Body of pancreas (tissue), 4 donors: ENCODE measurements at regions not wholly inside any gene's neighbourhood (a gene's known extent, or its start where the extent isn't known, plus 50 kb on each side); places are given as distances from the start of the nearest gene placed in this dataset.

Experiments
- POLR2A ChIP-seq, 3 donors: fragments of 450-650 bp; IDR thresholded peaks; one replicate each; pipeline ENCODE4 v1.6.1; 2016; ENCODE audit warnings: antibody characterized with exemption in 3 of 3, mild to moderate bottlenecking in 2 of 3
- TF ChIP-seq, protein P1 (sequence below), 7 experiments: fragments of 450-650 bp in 4 of 7; fragments of 200-600 bp in 3 of 7; sonication (generic) in 3 of 7; IDR thresholded peaks; one replicate each; pipeline ENCODE4 v1.5.1; 2016 to 2019; ENCODE audit warnings: antibody characterized with exemption in 7 of 7

DNA sequence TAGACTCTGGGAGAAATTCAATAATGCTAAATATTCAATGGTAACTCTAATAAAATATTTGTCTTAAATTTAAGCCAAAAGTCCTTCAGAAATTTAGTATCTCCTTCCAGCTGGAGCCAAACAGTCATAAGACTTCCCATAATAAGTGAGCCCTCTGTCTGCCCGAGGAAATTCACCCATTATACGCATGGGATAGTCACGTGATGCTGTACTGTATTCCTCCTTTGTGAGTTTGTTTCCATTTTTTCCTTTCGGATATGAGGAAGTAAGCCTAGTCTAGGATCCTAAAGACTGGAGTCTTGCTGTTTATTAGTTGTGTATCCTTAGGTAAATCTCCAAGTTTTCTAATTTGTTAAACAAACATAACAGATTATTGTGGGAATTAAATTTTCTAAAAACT is 110.4 kb upstream of the PLAAT1 start:
- TF ChIP-seq, protein P1, sequence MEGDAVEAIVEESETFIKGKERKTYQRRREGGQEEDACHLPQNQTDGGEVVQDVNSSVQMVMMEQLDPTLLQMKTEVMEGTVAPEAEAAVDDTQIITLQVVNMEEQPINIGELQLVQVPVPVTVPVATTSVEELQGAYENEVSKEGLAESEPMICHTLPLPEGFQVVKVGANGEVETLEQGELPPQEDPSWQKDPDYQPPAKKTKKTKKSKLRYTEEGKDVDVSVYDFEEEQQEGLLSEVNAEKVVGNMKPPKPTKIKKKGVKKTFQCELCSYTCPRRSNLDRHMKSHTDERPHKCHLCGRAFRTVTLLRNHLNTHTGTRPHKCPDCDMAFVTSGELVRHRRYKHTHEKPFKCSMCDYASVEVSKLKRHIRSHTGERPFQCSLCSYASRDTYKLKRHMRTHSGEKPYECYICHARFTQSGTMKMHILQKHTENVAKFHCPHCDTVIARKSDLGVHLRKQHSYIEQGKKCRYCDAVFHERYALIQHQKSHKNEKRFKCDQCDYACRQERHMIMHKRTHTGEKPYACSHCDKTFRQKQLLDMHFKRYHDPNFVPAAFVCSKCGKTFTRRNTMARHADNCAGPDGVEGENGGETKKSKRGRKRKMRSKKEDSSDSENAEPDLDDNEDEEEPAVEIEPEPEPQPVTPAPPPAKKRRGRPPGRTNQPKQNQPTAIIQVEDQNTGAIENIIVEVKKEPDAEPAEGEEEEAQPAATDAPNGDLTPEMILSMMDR (IDR thresholded peaks at IDR 0.05) = no peak
- TF ChIP-seq POLR2A (IDR thresholded peaks at IDR 0.05) = no peak
